Neuronal stem cell (in vitro differentiated cells): ENCODE measurements at regions not wholly inside any gene's neighbourhood (a gene's known extent, or its start where the extent isn't known, plus 50 kb on each side); places are given as distances from the start of the nearest gene placed in this dataset.

Source experiments
- DNase-seq: peaks from one replicate; pipeline ENCODE4 v3.0.0-alpha.2; 2013; ENCODE audit warnings: low spot score
- H2AFZ ChIP-seq: one replicate; pipeline ENCODE4 v1.6.1; 2013; ENCODE audit warnings: mild to moderate bottlenecking, low read length, inconsistent platforms
- H2AK5ac ChIP-seq: 2 replicates; pipeline ENCODE4 v1.6.1; 2013; ENCODE audit warnings: low read depth, mild to moderate bottlenecking, inconsistent platforms, low read length, moderate library complexity, mixed read lengths
- H2BK120ac ChIP-seq: 2 replicates; pipeline ENCODE4 v1.6.1; 2013; ENCODE audit warnings: low read depth, mild to moderate bottlenecking, inconsistent platforms, low read length, moderate library complexity, mixed read lengths
- H2BK12ac ChIP-seq: one replicate; pipeline ENCODE4 v1.6.1; 2013; ENCODE audit warnings: low read length, inconsistent platforms
- H2BK15ac ChIP-seq: 2 replicates; pipeline ENCODE4 v1.6.1; 2013; ENCODE audit warnings: mild to moderate bottlenecking, low read length, inconsistent platforms, mixed read lengths
- H2BK5ac ChIP-seq: one replicate; pipeline ENCODE4 v1.6.1; 2013; ENCODE audit warnings: inconsistent platforms, mild to moderate bottlenecking, low read length, moderate library complexity
- H3K14ac ChIP-seq: one replicate; pipeline ENCODE4 v1.6.1; 2013; ENCODE audit warnings: low read length, inconsistent platforms
- H3K18ac ChIP-seq: 2 replicates; pipeline ENCODE4 v1.6.1; 2013; ENCODE audit warnings: low read length, inconsistent platforms
- H3K23ac ChIP-seq: 2 replicates; pipeline ENCODE4 v1.6.1; 2013; ENCODE audit warnings: low read depth, mild to moderate bottlenecking, mixed read lengths, low read length, inconsistent platforms; ENCODE audit not compliant: poor library complexity
- H3K27ac ChIP-seq: replicated peaks from 3 replicates; pipeline ENCODE4 v1.5.1; 2013; ENCODE audit warnings: low read length, inconsistent platforms
- H3K27me3 ChIP-seq, 3 experiments: 2 replicates each; pipeline ENCODE4 v1.6.1; 2013; ENCODE audit warnings: low read length in 3 of 3, mild to moderate bottlenecking in 2 of 3, inconsistent platforms in 1 of 3, low read depth in 1 of 3, mixed read lengths in 1 of 3, moderate library complexity in 1 of 3; ENCODE audit not compliant: control insufficient read depth in 3 of 3, insufficient read depth in 3 of 3
- H3K36me3 ChIP-seq, 2 donors: replicated peaks in 1 of 2; 2 replicates each; pipeline ENCODE4 v1.6.1; 2013; ENCODE audit warnings: low read length in 2 of 2; ENCODE audit not compliant: control insufficient read depth in 2 of 2, insufficient read depth in 2 of 2
- H3K4ac ChIP-seq: 2 replicates; pipeline ENCODE4 v1.6.1; 2013; ENCODE audit warnings: inconsistent platforms, mild to moderate bottlenecking, low read length, moderate library complexity
- H3K4me1 ChIP-seq, 2 donors: 1 replicate in 1 of 2; 2 replicates in 1 of 2; pipeline ENCODE4 v1.6.1; 2013; ENCODE audit warnings: low read length in 2 of 2, low read depth in 1 of 2; ENCODE audit not compliant: control insufficient read depth in 2 of 2, insufficient read depth in 1 of 2
- H3K4me2 ChIP-seq: one replicate; pipeline ENCODE4 v1.6.1; 2013; ENCODE audit warnings: mild to moderate bottlenecking, low read length, inconsistent platforms; ENCODE audit not compliant: insufficient read depth, poor library complexity, severe bottlenecking
- H3K4me3 ChIP-seq, 2 donors: 2 replicates each; pipeline ENCODE4 v1.5.1; 2013; ENCODE audit warnings: low read length in 2 of 2, mild to moderate bottlenecking in 2 of 2, inconsistent platforms in 1 of 2, moderate library complexity in 1 of 2
- H3K79me1 ChIP-seq: one replicate; pipeline ENCODE4 v1.6.1; 2013; ENCODE audit warnings: low read depth, mild to moderate bottlenecking, inconsistent platforms, low read length, moderate library complexity
- H3K9ac ChIP-seq: one replicate; pipeline ENCODE4 v1.6.1; 2013; ENCODE audit warnings: mild to moderate bottlenecking, low read depth, low read length, inconsistent platforms; ENCODE audit not compliant: poor library complexity
- H3K9me3 ChIP-seq, 2 donors: replicated peaks in 1 of 2; 2 replicates each; pipeline versions ENCODE3 to v1.6.1; 2013; ENCODE audit warnings: low read length in 2 of 2, mild to moderate bottlenecking in 2 of 2, inconsistent platforms in 1 of 2, low read depth in 1 of 2, mixed read lengths in 1 of 2, moderate library complexity in 1 of 2; ENCODE audit not compliant: control insufficient read depth in 2 of 2, insufficient read depth in 1 of 2
- H4K8ac ChIP-seq: one replicate; pipeline ENCODE4 v1.6.1; 2013; ENCODE audit warnings: low read depth, mild to moderate bottlenecking, inconsistent platforms, low read length, moderate library complexity
- H4K91ac ChIP-seq: one replicate; pipeline ENCODE4 v1.6.1; 2013; ENCODE audit warnings: low read length, low read depth, mild to moderate bottlenecking, inconsistent platforms; ENCODE audit not compliant: poor library complexity
- WGBS, 2 donors: extraction: QIAGEN DNeasy Blood & Tissue Kit; methylation state at CpG; one replicate each; pipeline ENCODE4 v1.1.7; 2013; ENCODE audit warnings: missing lambda C conversion rate in 2 of 2, mixed read lengths in 1 of 2; ENCODE audit not compliant: insufficient read length in 2 of 2, insufficient replicate concordance in 1 of 2; ENCODE audit errors: extremely low coverage in 2 of 2; 5-methylcytosine and 5-hydroxymethylcytosine counted together

- no peak overlapping the region for H3K4ac ChIP-seq
- 100% methylated on average over 1 of the region's 4 CpGs for WGBS, 2 donors
- H3K4me3 ChIP-seq = no peak overlapping the region
- no peak overlapping the region for H3K23ac ChIP-seq
- H3K4me1 ChIP-seq = no peaks in the 10 kb centered on the region
- no peaks in the 10 kb centered on the region for H3K79me1 ChIP-seq
- H3K27me3 ChIP-seq = no peaks in the 10 kb centered on the region
- no peaks in the 10 kb centered on the region for H3K36me3 ChIP-seq
- H3K9ac ChIP-seq = no peak overlapping the region
- H2BK12ac ChIP-seq = no peak overlapping the region
- H2BK120ac ChIP-seq = no peak overlapping the region
- H2BK5ac ChIP-seq = no peak overlapping the region
- H3K27ac ChIP-seq = no peak overlapping the region
- no peak overlapping the region for H2BK15ac ChIP-seq
- no peaks in the 10 kb centered on the region for H3K9me3 ChIP-seq
- H2AK5ac ChIP-seq = no peak overlapping the region
- no peak overlapping the region for H3K14ac ChIP-seq
- no peak overlapping the region for H4K91ac ChIP-seq
- no peak overlapping the region for H3K4me2 ChIP-seq
- no peak overlapping the region for H2AFZ ChIP-seq
- DNase-seq = no peak
- no peak overlapping the region for H4K8ac ChIP-seq
- H3K18ac ChIP-seq = no peak overlapping the region
These were observed 448.7 kb upstream of the OR4E1 start for GRCh38 chr14:22122227-22122818.

GRCh38 chr14:22118899-22119477, 445.4 kb upstream of the OR4E1 start:
- H3K27ac ChIP-seq = no peak overlapping the region
- H2BK15ac ChIP-seq = no peak overlapping the region
- H3K27me3 ChIP-seq = no peaks in the 10 kb centered on the region
- H3K14ac ChIP-seq = no peak overlapping the region
- DNase-seq = no peak
- no peak overlapping the region for H2BK12ac ChIP-seq
- no peak overlapping the region for H4K91ac ChIP-seq
- no peak overlapping the region for H3K9ac ChIP-seq
- H3K9me3 ChIP-seq = no peaks in the 10 kb centered on the region
- no peak overlapping the region for H3K4me2 ChIP-seq
- no peak overlapping the region for H2AK5ac ChIP-seq
- no peak overlapping the region for H3K23ac ChIP-seq
- no peak overlapping the region for H3K4ac ChIP-seq
- H2BK5ac ChIP-seq = no peak overlapping the region
- no peak overlapping the region for H2BK120ac ChIP-seq
- H3K79me1 ChIP-seq = no peaks in the 10 kb centered on the region
- no CpG with 5 or more reads among the region's 3 CpGs for WGBS, 2 donors
- no peak overlapping the region for H3K4me3 ChIP-seq
- H3K18ac ChIP-seq = no peak overlapping the region
- no peak overlapping the region for H2AFZ ChIP-seq
- H3K4me1 ChIP-seq = no peaks in the 10 kb centered on the region
- H4K8ac ChIP-seq = no peak overlapping the region
- H3K36me3 ChIP-seq = no peaks in the 10 kb centered on the region

GRCh38 chr14:22113401-22113800, 439.8 kb upstream of the OR4E1 start:
- Histone ChIP-seq H4K8ac (no peak overlapping the region), H3K9me3 (no peaks in the 10 kb centered on the region), H3K4me2 (no peak overlapping the region), H3K79me1 (no peaks in the 10 kb centered on the region), H3K14ac (no peak overlapping the region), H3K4me1 (no peaks in the 10 kb centered on the region), H3K4me3 (no peak overlapping the region), H2BK120ac (no peak overlapping the region), H3K23ac (no peak overlapping the region), H3K4ac (no peak overlapping the region), H2AK5ac (no peak overlapping the region), H2BK12ac (no peak overlapping the region), H2BK15ac (no peak overlapping the region), H3K9ac (no peak overlapping the region), H4K91ac (no peak overlapping the region), H2BK5ac (no peak overlapping the region), H2AFZ (no peak overlapping the region), H3K27ac (no peak overlapping the region), H3K27me3 (no peaks in the 10 kb centered on the region), H3K18ac (no peak overlapping the region), H3K36me3 (no peaks in the 10 kb centered on the region)
- no CpG with 5 or more reads among the region's 13 CpGs for WGBS, 2 donors
- no peak for DNase-seq

- no peaks in the 10 kb centered on the region for H3K9me3 ChIP-seq
- no peak overlapping the region for H3K18ac ChIP-seq
- H3K4me3 ChIP-seq = no peak overlapping the region
- H2AK5ac ChIP-seq = no peak overlapping the region
- no peak overlapping the region for H4K8ac ChIP-seq
- no peak overlapping the region for H3K9ac ChIP-seq
- WGBS, 2 donors = no CpG with 5 or more reads among the region's 3 CpGs
- H3K4ac ChIP-seq = no peak overlapping the region
- no peak overlapping the region for H2AFZ ChIP-seq
- no peak overlapping the region for H2BK120ac ChIP-seq
- H3K4me2 ChIP-seq = no peak overlapping the region
- no peaks in the 10 kb centered on the region for H3K4me1 ChIP-seq
- H3K27me3 ChIP-seq = no peaks in the 10 kb centered on the region
- no peak overlapping the region for H3K23ac ChIP-seq
- H4K91ac ChIP-seq = no peak overlapping the region
- H3K79me1 ChIP-seq = no peaks in the 10 kb centered on the region
- H3K36me3 ChIP-seq = no peaks in the 10 kb centered on the region
- no peak overlapping the region for H3K27ac ChIP-seq
- no peak overlapping the region for H3K14ac ChIP-seq
- no peak for DNase-seq
- no peak overlapping the region for H2BK5ac ChIP-seq
- no peak overlapping the region for H2BK15ac ChIP-seq
- H2BK12ac ChIP-seq = no peak overlapping the region
These were observed 438.4 kb upstream of the OR4E1 start for GRCh38 chr14:22112004-22112403.
